Non-pigmented ciliary epithelial cell (primary cell): ENCODE measurements at regions not wholly inside any gene's neighbourhood (a gene's known extent, or its start where the extent isn't known, plus 50 kb on each side); places are given as distances from the start of the nearest gene placed in this dataset.
"Not testable (repeated sequence)": the region's sequence is repeated elsewhere in the genome, so short reads cannot be mapped to it uniquely, and the experiment has no call there.

Experiments used
- DNase-seq: peaks from one replicate; pipeline ENCODE4 v3.0.0-alpha.2; 2010; ENCODE audit warnings: low read depth

- DNase-seq, result not testable (repeated sequence)
Measured at GRCh38 chr20:30393523-30393922, 863.9 kb upstream of the DEFB115 start.

DNA sequence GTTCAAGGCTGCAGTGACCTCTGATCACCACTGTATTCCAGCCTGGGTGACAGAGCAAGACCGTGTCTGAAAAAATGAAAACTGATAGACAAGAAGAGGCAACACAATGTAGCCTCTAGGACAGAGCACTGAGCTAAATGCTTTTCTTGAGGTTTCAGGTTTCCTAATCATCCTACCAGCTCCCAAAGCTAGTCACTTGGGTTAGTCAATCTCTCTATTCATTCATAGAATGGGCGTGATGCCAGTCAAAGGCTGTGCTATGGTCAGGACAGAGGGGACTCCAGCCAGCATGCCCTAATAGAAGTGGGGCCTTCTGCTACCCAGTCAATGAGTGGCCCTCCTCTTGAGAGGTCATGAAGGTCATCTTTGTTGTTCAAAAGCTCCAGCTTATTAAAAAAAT, 860.4 kb upstream of the DEFB115 start:
- not testable (repeated sequence) for DNase-seq

DNA sequence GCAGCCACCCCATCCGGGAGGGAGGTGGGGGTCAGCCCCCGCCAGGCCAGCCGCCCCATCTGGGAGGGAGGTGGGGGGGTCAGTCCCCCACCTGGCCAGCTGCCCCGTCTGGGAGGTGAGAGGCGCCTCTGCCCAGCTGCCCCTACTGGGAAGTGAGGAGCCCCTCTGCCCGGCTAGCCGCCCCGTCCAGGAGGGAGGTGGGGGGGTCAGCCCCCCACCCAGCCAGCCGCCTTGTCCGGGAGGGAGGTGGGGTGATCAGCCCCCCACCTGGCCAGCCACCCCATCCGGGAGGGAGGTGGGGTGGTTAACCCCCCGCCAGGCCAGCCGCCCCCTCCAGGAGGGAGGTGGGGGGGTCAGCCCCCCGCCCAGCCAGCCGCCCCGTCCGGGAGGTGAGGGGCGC, 852.4 kb upstream of the DEFB115 start:
- not testable (repeated sequence) for DNase-seq

DNA sequence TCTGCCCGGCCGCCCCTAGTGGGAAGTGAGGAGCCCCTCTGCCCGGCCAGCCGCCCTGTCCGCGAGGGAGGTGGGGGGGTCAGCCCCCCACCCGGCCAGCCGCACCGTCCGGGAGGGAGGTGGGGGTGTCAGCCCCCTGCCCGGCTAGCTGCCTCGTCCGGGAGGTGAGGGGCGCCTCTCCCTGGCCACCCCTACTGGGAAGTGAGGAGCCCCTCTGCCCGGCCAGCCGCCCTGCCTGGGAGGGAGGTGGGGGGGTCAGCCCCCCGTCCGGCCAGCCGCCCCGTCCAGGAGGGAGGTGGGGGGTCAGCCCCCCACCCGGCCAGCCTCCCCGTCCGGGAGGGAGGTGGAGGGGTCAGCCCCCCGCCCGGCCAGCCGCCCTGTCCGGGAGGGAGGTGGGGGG, 851.9 kb upstream of the DEFB115 start:
- DNase-seq, result not testable (repeated sequence)

DNA sequence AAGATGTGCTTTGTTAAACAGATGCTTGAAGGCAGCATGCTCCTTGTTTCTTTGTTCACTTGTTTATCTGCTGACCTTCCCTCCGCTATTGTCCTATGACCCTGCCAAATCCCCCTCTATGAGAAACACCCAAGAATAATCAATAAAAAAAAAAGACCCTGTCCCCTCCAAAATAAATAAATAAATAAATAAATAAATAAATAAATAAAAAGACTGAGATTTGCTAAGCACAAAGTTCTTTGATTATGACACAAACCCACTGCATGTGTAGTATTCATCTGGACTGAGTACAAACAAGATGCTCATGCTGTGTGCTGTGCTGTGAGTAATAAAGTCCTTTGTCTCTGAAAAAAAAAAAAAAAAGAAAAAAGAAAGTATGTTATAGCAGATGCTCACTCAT, 851.1 kb upstream of the DEFB115 start:
- DNase-seq, result not testable (repeated sequence)

- DNase-seq, result no peak
Measured at GRCh38 chr20:30412972-30413371, 844.5 kb upstream of the DEFB115 start.

DNA sequence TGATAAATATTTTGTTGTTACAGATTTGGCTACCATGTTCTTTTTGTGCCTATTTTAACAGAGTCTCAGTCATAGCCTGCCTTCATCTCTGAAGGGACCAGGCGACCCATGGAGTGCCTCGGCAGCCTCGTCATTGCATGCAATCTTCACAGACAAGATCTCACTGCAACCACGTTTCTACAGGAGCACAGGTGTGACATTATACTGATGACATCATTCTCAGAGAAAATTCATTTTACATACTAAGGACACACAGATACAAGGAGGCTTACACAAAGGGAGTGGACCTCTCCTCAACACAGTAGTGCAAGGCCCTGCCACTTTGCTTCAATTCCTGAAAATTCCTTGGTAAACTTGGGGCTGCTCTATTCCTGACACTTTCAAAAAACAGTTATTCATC, 840.1 kb upstream of the DEFB115 start:
- DNase-seq, result not testable (repeated sequence)

DNA sequence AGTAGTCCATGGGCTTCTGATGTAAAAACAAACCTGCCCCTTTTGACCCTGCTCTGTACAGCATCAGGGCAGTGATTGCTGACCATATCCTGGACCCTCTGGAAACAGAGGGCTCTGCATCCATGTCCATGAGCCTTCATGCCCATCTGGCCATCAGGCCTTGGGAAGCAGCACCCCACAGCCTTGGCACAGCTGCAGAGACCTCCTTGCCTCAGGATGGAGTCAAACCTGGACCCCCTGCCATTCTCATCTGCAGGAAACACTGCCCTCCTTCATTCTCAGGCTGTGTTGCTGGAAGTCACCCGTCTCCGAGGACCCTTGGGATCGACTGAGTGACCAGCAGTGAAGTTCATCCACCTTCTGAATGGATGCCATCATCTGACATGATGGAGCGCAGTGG, 839.1 kb upstream of the DEFB115 start:
- DNase-seq, result not testable (repeated sequence)

- no peak for DNase-seq
Measured at GRCh38 chr20:30419466-30419865, 838.0 kb upstream of the DEFB115 start.

DNA sequence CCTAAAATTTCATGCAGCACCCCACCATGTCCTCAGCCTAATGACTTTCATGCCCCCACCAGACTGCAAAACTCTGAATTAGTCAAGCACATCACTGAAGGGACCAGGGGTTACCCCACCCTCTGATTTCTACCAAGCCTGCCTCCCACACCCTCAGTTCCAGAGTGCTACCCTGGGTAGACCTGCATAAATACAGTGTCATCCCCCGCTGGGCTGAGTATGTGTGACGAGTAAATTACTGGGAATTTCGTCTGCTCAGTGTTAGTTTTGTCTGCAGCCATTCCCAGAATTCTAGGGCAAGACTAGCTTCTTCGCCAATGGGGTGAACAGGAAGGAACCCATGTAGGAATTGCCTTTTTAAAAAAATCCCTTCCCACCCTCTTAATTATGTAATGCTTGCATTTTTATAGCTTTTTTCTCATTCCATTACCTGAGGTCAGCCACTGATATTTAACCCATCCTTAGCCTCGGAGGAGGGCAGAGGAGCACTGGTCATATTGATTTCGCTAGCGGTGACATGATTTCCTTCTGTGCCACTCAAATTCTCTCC, 837.5 kb upstream of the DEFB115 start:
- not testable (repeated sequence) for DNase-seq
